ENCODE measurements at regions not wholly inside any gene's neighbourhood (a gene's known extent, or its start where the extent isn't known, plus 50 kb on each side); places are given as distances from the start of the nearest gene placed in this dataset.
"Not testable (repeated sequence)": the region's sequence is repeated elsewhere in the genome, so short reads cannot be mapped to it uniquely, and the experiment has no call there.

DNA sequence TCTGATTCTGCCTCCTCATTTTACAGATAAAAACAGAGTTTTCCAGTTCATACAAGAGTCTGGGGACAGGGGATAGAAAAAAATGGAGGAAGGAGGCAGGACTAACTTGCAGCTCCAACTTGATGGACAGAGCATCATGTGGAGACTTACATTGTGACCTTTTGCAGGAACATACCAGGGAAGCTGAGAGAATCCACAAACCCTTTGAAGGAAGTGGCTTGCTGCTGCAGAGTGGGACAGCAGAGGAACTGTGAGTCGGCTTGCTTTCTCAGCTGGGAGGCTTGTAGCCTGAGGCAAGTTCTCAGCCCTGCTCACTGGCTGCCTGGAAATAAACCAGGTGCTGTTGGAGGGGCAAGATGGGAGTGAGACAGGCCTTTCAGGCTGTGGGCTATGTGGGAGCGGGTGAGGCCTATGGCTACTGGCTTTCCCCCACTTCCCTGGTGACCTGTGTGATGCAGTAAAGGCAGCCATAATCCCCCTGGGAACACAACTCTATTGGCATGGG lies 614.4 kb downstream of the KCTD12 start:
- no peaks in the 10 kb centered on the region for H3K9me3 ChIP-seq

DNA sequence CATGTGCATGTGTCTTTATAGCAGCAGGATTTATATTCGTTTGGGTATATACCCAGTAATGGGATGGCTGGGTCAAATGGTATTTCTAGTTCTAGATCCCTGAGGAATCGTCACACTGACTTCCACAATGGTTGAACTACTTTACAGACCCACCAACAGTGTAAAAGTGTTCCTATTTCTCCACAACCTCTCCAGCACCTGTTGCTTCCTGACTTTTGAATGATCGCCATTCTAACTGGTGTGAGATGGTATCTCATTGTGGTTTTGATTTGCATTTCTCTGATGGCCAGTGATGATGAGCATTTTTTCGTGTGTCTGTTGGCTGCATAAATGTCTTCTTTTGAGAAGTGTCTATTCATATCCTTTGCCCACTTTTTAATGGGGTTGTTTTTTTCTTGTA lies 617.9 kb downstream of the KCTD12 start:
- not testable (repeated sequence) for H3K9ac ChIP-seq, H3K4me2 ChIP-seq, H3K27ac ChIP-seq, H4K20me1 ChIP-seq, H3K27me3 ChIP-seq, H3K4me3 ChIP-seq, H3K4me1 ChIP-seq, H3K36me3 ChIP-seq, H3K9me3 ChIP-seq

More for the DNA sequence above, 614.4 kb downstream of the KCTD12 start:
- no peaks in the 10 kb centered on the region for H3K4me1 ChIP-seq
- TF ChIP-seq Cebpa-rat (IDR thresholded peaks at IDR 0.05): no peak
- no peaks in the 10 kb centered on the region for H4K20me1 ChIP-seq
- H3K4me3 ChIP-seq: no peak overlapping the region
- H3K36me3 ChIP-seq: no peaks in the 10 kb centered on the region
- no peak overlapping the region for H3K27ac ChIP-seq
- no peaks in the 10 kb centered on the region for H3K27me3 ChIP-seq
- no peak overlapping the region for H3K9ac ChIP-seq
- H3K4me2 ChIP-seq: no peak overlapping the region

DNA sequence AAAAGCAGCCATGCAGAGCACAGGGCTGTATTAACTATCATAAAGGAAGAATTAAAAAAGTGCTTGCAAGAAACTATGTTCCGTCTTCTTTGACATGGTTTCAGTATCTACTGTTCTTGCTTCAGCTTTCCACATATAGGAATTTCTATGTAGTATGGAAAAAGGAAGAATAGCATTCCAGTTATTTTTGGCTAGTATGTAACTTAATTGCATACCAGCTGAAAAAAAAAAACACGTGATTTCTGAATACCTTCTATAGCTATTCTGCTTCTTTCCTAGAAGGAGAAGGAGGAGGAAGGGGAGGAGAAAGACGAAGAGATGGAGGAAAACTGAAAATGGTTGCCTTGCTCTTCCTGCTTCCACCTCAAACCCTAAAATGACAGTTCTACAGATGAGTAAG lies 619.0 kb downstream of the KCTD12 start:
- H3K4me2 ChIP-seq: no peak overlapping the region
- no peak overlapping the region for H3K4me3 ChIP-seq
- H3K9me3 ChIP-seq: no peaks in the 10 kb centered on the region
- no peaks in the 10 kb centered on the region for H4K20me1 ChIP-seq
- no peak overlapping the region for H3K27ac ChIP-seq
- H3K9ac ChIP-seq: no peak overlapping the region
- H3K4me1 ChIP-seq: no peaks in the 10 kb centered on the region
- H3K36me3 ChIP-seq: no peaks in the 10 kb centered on the region
- no peak for TF ChIP-seq Cebpa-rat (IDR thresholded peaks at IDR 0.05)
- no peaks in the 10 kb centered on the region for H3K27me3 ChIP-seq

DNA sequence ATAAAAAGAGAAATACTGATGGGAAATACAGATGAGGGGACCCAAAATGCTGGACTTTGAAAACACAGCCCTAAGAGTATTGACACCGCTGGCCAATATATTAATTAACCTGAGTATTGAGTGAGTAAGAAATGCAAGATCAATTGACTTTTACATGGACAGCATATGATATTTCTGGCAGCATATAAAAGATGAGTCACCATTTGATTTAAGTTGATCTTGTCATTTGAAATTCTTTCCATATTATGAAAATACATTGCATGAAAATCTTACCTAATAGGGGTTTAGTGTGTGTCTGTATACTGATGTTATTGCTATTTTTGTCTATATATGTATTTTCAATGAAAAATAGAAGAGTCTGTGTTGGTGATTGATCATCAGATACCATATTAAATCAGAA lies 619.6 kb downstream of the KCTD12 start:
- Histone ChIP-seq H3K4me2 (no peak overlapping the region), H3K4me3 (no peak overlapping the region), H3K4me1 (no peaks in the 10 kb centered on the region), H3K9ac (no peak overlapping the region), H3K27me3 (no peaks in the 10 kb centered on the region), H4K20me1 (no peaks in the 10 kb centered on the region), H3K36me3 (no peaks in the 10 kb centered on the region), H3K9me3 (no peaks in the 10 kb centered on the region), H3K27ac (no peak overlapping the region)
- TF ChIP-seq Cebpa-rat (IDR thresholded peaks at IDR 0.05): no peak

DNA sequence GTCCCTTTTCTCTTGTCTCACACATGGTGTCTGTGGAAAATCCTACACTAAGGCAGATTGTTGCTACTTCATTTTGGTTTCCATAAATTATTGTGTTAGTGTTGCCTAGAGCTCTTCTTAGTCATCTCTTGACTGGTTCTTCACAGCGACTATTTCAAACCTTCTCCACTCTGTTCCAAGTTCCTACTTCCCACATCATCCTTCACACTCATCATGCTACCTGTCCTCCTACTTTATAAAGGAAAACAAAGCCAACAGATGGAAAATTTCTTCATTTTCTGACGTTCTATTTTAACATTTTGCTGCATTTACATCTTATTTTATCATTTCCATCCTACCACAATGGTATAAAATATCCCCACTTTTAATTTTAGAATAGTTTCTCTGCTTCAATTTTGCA lies 614.1 kb downstream of the LMO7 start:
- H3K27me3 ChIP-seq: no peaks in the 10 kb centered on the region
- no peak overlapping the region for H3K4me3 ChIP-seq
- H3K27ac ChIP-seq: no peak overlapping the region
- H3K36me3 ChIP-seq: no peaks in the 10 kb centered on the region
- no peak for TF ChIP-seq Cebpa-rat (IDR thresholded peaks at IDR 0.05)
- no peaks in the 10 kb centered on the region for H4K20me1 ChIP-seq
- no peak overlapping the region for H3K9ac ChIP-seq
- peaks cover 10% of the 10 kb centered on the region for H3K9me3 ChIP-seq
- no peaks in the 10 kb centered on the region for H3K4me1 ChIP-seq
- no peak overlapping the region for H3K4me2 ChIP-seq

DNA sequence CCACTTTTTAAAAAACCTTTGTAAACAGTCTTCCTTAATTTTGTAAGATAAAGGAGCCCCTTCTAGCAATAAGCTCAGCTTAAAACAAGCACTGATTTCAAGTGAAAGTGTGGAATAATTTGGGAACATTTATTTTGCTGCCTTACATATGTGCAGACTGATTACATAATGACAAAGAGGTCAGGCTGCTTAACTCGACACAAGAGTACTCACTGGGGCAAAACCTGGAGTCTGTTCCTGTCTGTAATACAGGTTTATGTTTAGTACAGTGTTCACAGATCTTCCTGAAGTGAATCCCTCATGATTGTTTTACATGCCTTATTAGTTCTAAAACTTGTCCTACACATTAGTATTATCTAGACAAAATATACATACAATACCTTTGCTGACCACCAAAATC lies 609.8 kb downstream of the LMO7 start:
- H3K27me3 ChIP-seq: no peaks in the 10 kb centered on the region
- no peaks in the 10 kb centered on the region for H3K36me3 ChIP-seq
- H4K20me1 ChIP-seq: no peaks in the 10 kb centered on the region
- H3K9ac ChIP-seq: no peak overlapping the region
- no peaks in the 10 kb centered on the region for H3K4me1 ChIP-seq
- no peak overlapping the region for H3K4me2 ChIP-seq
- no peak for TF ChIP-seq Cebpa-rat (IDR thresholded peaks at IDR 0.05)
- H3K9me3 ChIP-seq: no peaks in the 10 kb centered on the region
- H3K27ac ChIP-seq: no peak overlapping the region
- no peak overlapping the region for H3K4me3 ChIP-seq

DNA sequence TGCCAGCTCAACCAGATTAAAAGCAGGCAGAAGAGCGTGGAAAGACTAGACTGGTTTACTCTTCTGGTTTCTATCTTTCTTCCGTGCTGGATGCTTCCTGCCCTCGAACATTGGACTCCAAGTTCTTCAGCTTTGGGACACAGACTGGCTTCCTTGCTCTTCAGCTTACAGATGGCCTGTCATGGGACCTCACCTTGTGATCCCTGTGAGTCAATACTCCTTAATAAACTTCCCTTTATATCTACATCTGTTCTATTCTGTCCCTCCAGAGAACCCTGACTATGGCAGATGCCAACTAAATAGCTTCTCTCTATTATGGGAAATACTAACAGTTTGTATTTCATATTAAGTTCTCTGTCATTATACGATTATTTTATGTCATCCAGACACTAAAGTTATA lies 609.1 kb downstream of the LMO7 start:
- Histone ChIP-seq H3K27me3 (no peaks in the 10 kb centered on the region), H3K27ac (no peak overlapping the region), H3K36me3 (no peaks in the 10 kb centered on the region), H4K20me1 (no peaks in the 10 kb centered on the region), H3K4me3 (no peak overlapping the region), H3K9me3 (no peaks in the 10 kb centered on the region), H3K4me1 (no peaks in the 10 kb centered on the region), H3K4me2 (no peak overlapping the region), H3K9ac (no peak overlapping the region)
- TF ChIP-seq Cebpa-rat (IDR thresholded peaks at IDR 0.05): no peak

DNA sequence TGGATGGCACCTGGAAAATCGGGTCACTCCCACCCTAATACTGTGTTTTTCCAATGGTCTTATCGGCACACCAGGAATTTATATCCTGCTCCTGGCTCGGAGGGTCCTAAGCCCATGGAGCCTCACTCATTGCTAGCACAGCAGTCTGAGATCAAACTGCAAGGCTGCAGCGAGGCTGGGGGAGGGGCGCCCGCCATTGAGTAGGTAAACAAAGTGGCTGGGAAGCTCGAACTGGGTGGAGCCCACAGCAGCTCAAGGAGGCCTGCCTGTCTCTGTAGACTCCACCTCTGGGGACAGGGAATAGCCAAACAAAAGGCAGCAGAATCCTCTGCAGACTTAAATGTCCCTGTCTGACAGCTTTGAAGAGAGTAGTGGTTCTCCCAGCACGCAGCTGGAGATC lies 607.0 kb downstream of the LMO7 start:
- H3K4me3 ChIP-seq, H3K4me1 ChIP-seq, H3K9me3 ChIP-seq, H3K27ac ChIP-seq, H3K36me3 ChIP-seq, H4K20me1 ChIP-seq, H3K27me3 ChIP-seq, H3K4me2 ChIP-seq, H3K9ac ChIP-seq: not testable (repeated sequence)

DNA sequence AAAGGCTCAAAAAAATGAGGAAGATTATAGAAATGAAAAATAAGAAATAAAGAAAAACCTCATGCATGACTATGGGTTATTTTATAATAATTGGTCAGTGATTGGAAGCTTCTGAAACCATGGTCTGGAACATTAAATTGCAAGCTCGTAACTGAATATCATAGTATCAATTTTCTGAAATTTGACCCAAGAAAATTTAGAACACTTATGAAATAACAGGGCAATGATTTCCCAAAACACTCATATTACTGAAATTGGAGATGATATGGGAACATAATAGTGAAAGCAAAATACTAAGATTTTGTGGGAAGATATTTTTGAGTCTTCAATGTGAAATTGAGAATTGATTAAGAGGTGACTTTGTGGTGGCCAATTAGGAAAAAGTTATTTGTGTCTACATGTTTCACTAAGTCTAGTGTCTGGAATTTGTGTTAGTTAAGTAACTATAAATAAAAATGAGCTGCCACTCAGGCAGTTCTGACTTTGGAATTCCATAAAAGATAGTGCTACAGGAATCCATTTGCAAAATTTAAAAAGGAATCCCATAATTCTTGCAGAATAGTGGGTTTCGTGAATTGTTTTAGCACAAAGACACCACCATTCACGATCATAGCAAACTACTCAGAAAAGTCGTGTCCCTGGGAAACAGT lies 603.0 kb downstream of the LMO7 start:
- Histone ChIP-seq H3K9me3 (no peaks in the 10 kb centered on the region), H3K36me3 (no peaks in the 10 kb centered on the region), H4K20me1 (no peaks in the 10 kb centered on the region), H3K27me3 (no peaks in the 10 kb centered on the region), H3K4me1 (no peaks in the 10 kb centered on the region), H3K4me3 (no peak overlapping the region), H3K27ac (no peak overlapping the region), H3K9ac (no peak overlapping the region), H3K4me2 (no peak overlapping the region)
- TF ChIP-seq Cebpa-rat (IDR thresholded peaks at IDR 0.05): no peak

DNA sequence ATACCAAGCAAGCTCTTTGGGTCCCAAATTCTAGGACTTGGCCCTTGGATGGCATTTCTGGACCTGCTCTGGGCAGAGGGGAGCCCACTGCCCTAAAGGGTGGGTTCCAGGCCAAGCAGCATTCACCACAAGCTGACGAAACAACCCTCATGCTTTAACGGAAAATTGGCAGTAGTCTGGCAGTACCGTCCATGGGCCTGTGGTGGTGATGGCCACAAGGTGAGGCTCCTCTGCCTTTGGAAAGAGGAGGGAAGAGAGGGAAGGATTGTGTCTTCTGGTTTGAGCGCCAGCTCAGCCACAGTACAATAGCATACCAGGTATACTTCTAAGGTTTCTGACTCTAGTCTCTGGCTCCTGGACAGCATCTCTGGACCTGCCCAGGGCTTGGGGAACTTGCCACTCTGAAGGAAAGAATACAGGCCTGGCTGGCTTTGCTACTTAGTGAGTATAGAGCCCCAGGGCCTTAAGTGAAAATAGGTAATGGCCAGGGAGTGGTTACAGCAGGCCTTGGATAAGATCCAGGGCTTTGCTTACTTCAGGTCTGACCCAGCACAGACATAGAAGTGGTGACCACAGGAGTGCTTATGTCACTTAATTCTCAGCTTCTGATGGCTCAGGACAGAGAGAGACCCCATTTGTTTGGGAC lies 595.5 kb downstream of the LMO7 start:
- Histone ChIP-seq H3K9ac (no peak overlapping the region), H3K4me1 (no peaks in the 10 kb centered on the region), H3K4me2 (no peak overlapping the region), H3K36me3 (no peaks in the 10 kb centered on the region), H3K27ac (no peak overlapping the region), H4K20me1 (no peaks in the 10 kb centered on the region), H3K27me3 (no peaks in the 10 kb centered on the region), H3K9me3 (no peaks in the 10 kb centered on the region), H3K4me3 (no peak overlapping the region)
- no peak for TF ChIP-seq Cebpa-rat (IDR thresholded peaks at IDR 0.05)

DNA sequence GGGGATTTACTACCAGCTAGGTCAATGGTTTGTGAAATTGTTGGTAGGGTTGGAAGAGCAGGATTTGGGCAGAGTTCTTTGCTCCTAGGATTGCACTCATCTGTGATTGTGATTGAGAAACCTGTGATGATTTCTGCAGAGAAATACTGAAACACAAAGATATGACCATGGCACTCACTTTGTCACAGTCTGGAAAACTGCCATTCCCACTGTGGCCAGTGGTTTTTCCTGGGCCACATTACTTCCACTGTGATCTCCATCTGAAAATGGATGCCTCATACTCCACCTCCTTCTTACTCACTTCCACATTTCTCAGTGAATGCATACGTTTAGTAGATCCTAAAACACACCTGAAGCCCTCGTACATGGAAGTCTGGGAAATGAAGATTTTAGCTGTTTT lies 593.2 kb downstream of the LMO7 start:
- Histone ChIP-seq H4K20me1 (no peaks in the 10 kb centered on the region), H3K27me3 (no peaks in the 10 kb centered on the region), H3K36me3 (no peaks in the 10 kb centered on the region), H3K9ac (no peak overlapping the region), H3K4me1 (no peaks in the 10 kb centered on the region), H3K27ac (no peak overlapping the region), H3K4me3 (no peak overlapping the region), H3K9me3 (no peaks in the 10 kb centered on the region), H3K4me2 (no peak overlapping the region)
- no peak for TF ChIP-seq Cebpa-rat (IDR thresholded peaks at IDR 0.05)

Measured in BLaER1 (cell line).